ENCODE measurements at regions not wholly inside any gene's neighbourhood (a gene's known extent, or its start where the extent isn't known, plus 50 kb on each side); places are given as distances from the start of the nearest gene placed in this dataset.
A peak's percentile ranks its signal among the peaks of the same experiment; 100 is the strongest.

DNA sequence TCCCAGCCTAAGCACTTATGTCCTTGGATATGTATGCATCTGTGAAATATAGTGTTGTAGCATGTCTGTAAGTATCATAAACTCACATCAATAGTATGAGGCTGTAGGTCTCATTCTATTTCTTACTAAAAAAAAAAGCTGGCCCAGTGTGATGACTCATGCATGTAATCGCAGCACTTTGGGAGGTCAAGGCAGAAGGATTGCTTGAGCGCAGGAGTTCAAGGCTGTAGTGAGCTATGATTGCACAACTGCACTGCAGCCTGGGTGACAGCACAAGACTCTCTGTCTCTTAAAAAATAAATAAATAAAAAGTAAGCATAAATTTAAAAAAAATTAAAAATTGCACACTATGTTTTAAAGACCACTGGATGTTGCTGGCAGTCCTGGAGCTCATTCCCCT is 79.1 kb upstream of the SPATA13 start:
- no peak for DNase-seq (ENCODE audit: low read depth in 2 of 2)

DNA sequence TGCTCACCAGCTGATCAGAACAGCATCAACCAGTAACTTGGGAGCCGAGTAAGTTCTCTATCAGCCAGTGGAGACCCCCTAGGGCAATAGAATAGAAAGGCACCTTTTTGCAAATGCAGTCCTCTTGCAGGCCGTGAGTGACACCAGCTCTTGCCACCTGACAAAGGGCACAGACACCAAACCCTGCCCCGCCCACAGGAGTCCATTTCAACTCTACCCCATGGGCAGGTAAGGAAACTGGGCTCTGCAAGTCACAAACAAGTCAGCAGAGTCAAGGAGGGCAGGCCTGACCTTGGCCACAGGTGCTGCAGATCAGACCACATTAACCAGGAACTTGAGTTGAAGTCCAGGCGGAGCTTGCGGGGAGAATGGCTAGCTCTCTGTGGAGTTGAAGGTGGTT is 77.4 kb upstream of the SPATA13 start:
- no peak for DNase-seq (ENCODE audit: low read depth in 2 of 2)

DNA sequence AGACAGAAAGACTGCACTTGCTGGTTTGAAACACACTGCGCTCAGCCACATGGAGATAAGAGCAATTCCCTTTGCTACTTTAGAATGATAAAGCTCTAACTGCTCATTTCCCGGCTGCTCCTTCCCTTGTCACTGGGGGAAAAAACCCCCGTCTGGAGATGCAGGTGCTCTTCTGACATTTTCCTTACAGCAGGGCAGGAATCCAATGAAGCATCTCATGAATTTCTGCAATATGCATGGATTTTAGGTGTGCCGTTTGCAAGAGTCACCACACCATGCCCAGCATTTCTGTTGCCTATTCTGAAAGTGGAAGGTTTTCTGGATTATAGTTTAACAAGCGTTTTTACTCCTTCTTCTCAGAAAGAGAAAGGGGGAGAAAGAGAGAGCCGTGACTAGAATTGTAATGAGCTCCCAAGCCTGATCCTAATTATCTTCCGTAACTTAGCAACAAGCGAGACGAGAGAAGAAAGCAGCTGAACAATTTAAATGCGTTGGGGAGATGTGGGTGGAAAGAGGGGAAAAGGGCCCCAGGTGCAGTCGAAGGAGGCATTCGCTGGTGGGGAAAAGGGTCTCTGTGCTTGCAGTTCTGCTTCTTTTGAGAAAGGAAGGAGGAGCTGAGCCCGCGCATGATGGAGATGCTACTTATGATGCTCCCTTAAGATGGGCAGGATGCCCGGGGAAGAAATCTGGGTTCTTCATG is 76.6 kb upstream of the SPATA13 start:
- DNase-seq (ENCODE audit: low read depth in 2 of 2) = no peak

DNA sequence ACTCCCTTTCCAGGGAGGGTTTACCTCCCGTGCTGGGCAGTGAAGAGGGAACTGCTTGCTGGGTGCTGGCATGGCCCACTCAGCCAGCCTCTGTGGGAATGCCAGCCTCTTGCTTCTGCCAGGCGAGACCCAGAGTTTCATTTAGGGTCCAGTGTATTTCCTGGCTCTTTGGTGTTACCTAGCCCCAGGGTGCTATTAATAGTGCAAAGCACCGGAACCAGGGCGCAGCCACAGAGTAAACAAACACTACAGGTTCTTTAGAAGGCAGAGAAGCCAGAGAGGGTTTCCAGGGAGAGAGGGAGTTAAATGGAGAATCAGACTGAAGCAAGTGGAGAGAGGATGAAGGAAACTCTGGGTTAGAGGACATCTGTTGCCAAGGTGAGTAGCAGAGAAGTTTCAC is 74.9 kb upstream of the SPATA13 start:
- DNase-seq (ENCODE audit: low read depth in 2 of 2) = no peak

DNA sequence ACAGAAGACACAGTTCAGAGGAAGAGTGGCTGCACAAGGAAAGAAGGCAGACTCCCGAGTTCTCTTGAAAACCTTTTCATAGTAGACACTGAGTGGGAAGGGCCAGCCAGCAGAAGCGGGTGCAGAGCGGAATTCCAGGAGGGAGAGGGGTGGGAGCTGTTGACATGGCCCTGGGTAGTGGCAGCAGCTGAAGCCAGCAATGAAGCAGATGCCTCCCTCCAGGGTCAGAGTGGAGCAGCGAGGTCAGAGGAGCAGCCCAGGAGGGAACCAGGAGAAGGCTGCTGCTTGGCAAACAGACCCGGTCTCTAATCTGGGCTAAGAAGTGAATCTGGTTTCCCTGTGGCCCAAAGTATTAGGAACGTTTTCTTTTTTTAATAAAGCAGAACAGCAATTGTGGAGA is 73.9 kb upstream of the SPATA13 start:
- no peak for DNase-seq (ENCODE audit: low read depth in 2 of 2)

DNA sequence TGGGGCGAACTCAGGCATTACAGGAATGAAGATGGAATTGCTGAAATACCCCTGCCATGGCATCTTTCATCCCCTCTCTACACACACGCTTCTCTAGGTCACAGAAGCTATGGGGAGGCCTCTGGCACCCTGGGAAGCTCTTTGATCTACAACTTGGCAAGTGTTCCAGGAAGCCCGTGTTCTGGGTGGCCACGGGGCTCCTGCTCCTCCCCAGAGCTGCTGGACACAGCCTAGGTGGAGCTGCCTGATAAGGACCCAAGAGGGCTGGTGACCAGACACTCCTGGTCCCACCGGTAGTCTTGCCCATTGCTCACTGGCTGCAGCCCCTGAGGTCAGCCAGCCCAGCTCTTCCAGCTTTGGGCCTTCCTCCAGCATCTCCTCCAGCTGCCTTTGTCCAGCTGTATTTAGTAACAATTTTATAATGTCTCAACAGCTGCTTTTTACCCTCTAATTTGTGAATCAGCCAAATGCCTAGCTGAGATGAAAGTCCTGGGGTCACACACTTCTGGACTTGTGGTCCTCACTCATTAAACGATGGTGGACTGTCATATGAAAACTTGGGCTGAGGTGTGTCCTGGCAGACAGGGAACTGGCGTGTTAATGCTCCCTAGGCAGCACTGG is 72.8 kb upstream of the SPATA13 start:
- no peak for DNase-seq (ENCODE audit: low read depth in 2 of 2)

DNA sequence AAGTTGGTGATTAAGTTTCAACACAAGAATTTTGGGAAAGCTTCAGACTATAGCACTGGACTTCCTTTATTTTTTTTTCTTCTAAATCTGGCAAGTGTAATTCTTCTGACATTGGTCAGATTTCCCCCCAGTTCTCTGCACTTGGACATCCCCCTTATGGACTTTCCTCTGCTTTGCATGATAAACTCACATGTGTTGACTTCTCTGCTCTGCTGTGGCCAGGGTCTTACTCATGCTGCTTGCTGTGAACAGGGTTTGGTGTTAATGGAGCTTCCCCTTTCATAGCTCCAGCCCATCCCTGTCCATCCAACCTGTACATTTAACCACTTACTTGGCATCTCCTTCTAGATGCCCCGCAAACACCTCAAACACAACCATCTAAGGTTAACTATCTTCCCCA is 70.5 kb upstream of the SPATA13 start:
- no peak for DNase-seq (ENCODE audit: low read depth in 2 of 2)

DNA sequence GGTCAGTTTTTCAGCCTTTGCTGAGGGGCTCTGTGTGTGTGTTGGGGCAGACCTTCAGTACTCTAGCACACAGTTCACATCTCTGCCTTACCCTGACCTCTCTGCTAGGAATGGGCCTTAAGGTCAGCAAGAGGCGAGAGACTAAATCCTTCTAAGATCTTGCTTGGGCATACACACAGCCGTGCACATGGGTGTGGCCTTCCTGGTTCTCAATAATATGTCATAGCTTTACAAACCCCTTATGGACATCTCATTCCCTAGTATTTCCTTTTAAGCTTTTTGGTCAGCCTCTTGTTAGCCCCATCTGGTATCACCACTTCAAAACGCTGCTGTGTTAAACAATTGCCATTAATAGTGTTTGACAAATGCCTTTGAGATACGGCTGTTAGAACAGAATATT is 69.4 kb upstream of the SPATA13 start:
- no peak for DNase-seq (ENCODE audit: low read depth in 2 of 2)

DNA sequence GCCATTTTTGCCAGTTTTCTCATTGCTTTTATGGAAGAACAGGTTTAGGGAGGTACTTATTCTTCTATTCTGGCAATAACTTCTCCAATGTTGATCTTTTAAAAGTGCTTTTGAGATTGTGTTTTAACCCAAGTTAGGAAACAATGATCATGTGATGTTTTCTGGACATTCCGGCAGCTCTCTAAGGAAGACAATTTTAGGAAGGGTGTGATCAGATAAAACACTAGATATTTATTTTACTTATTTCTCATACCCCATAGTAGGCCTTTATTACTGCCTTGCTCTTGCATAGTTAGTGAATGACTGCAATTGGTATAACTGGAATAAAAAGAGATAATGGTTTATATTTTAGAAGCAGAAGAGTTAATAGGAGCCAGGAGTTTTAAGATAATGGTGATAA is 68.4 kb upstream of the SPATA13 start:
- no peak for DNase-seq (ENCODE audit: low read depth in 2 of 2)

DNA sequence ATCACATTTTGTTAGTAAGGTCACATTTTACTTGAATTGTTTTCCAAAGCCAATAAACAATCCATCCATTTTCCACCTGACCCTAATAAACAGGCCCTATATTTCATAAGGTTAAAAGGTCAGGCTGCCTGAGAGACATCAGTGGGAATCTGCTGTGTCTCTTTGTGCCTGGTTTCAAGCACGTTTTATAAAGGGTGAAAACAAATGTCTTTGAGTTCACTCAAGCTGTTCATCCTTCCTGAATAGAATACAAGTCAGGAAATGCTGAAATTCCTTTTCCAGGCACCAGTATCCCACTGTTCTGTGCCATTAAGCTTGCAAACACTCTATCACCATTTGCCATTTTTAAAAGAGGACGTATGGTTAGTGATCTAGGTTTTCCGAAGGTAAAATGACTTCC is 67.5 kb upstream of the SPATA13 start:
- no peak for DNase-seq (ENCODE audit: low read depth in 2 of 2)

DNA sequence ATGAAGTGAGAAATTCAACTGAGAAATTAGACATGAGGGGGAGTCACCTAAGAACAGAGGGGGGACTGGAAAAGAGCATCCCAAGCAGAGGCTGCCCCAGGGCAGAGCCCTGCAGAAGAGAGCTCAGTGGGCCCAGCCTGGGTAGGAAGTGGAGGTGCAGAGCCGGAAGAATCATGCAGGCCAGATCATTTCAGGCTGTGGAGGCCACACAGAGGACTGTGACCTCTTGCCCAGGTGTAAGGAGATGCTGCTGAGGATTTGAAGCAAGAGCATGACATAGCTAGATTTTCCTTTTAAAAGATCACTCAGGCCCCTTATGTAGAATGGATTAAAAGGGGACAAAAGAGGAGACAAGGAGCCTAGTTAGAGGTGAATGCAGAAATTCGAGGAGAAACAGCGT is 63.9 kb upstream of the SPATA13 start:
- DNase-seq (ENCODE audit: low read depth in 2 of 2) = no peak

DNA sequence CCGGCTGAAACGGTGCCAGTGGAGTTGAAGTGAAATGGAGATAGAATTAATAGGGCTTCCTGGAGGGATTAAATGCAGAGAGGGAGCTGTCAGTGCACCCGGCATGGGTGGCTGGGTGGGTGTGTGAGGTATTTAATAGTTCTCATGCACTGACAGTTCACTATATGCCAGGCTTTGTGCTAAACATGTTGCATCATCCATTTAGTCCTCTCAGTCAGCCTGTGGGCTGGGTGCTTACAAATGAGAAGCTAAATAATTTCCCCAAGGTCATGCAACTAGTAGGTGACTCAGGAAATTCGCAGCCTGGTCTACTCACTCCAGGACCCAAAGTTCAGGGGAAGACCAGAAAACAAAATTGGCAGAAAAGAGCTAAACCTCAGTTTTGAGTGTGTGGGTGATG is 63.5 kb upstream of the SPATA13 start:
- peak; percentile 29 to 51 for DNase-seq (ENCODE audit: low read depth in 2 of 2)

DNA sequence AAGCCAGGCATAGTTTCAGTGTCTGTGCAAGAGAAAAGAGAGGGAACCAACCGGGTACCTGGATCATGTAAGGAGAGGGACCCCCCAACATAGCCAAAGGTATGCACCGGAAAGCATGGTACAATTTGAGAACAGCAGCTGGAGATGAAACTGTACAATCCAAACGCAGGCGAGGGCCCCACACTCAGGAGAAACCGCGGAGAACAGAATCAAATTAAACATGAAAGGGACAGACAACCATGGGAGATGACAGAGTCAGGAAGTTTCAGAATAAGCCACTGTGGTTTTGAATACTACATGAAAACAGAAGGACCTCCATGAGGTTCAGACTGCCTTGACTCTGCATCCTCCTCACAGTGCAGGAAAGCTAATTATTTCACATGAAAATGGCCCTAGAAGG is 62.9 kb upstream of the SPATA13 start:
- DNase-seq (ENCODE audit: low read depth in 2 of 2) = peak; percentile 2 to 11

DNA sequence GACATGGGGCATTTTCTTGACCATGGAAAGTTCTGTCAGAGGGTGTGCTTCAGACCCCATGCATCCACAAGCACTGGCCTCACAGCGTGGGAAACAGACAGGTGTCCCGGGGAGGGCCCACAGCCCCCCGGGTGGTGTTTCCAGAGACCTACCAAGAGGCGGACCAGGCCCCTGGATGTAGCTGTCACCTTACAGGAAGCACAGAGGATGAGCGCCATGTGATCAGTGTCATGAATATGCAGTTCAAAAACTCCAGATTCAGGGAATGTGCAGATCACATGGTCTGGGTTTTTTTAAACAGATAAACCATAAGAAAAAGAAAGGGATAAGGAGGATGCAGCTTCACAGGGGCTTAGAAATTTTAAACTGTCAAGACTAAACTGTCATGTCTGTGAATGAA is 61.0 kb upstream of the SPATA13 start:
- DNase-seq (ENCODE audit: low read depth in 2 of 2) = no peak

DNA sequence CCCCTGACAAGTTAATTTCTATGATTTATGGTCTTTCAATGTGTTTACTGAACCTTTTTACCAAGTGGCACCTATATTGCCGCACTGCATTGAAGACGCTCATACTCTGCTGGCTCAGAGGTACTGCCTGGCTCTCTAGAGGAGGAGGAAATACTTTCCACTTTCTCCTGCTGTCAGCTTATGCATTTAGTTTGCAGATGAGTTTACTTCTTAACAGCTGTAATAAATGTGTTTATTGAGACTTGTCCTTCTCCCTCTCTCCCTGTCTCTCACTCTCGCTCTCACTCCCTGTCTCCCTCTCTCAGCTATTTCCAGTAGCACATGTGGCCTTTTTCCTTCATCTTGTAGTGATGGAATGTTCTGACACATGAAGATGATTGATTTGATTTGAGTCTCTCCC is 60.3 kb upstream of the SPATA13 start:
- no peak for DNase-seq (ENCODE audit: low read depth in 2 of 2)

DNA sequence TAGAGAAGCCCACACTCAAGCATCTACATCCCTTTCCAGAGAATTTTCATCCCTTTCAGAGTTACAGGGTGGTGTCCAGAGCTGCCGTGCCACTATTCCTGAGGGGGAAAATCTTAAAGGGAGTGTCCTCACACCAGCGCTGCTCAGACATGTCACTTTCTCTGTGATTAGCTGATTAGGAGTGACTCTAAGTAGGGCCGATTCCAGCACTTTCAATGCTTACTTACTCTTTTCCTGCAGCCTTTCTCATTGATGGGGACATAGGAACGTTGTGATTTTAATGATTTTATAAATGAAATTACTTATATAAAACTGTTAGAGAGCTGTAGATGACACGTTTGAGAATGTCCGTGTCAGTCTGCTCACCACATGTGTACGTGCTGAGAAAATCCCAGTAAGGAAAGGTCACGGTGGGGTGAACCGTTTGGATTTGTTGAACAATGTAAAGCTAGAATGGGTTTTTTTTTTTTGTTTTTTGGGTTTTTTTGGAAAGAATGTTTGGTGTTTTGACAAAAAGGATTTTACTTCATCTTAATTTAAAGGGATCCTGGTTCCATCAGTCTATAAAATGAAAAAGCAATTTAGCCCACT is 56.6 kb upstream of the SPATA13 start:
- no peak for DNase-seq (ENCODE audit: low read depth in 2 of 2)

DNA sequence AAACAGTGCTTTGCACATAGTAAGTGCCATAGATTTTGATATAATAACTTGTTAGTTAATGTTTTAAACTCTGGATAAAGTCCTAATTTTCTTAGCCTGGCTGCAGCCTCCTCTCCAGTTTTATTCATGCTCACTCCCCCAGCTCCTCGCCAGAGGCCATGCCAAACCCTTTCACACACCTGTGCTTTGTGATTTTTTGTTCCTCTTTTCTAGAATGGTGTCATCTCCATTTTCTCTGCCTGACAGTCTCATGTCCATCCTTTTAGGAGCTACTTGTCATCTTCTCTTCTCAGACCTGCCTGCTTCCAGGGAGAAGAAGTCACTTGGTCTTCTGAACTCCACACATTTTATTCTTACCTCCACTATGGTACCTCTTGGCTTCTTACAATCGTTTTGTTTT is 55.8 kb upstream of the SPATA13 start:
- no peak for DNase-seq (ENCODE audit: low read depth in 2 of 2)

DNA sequence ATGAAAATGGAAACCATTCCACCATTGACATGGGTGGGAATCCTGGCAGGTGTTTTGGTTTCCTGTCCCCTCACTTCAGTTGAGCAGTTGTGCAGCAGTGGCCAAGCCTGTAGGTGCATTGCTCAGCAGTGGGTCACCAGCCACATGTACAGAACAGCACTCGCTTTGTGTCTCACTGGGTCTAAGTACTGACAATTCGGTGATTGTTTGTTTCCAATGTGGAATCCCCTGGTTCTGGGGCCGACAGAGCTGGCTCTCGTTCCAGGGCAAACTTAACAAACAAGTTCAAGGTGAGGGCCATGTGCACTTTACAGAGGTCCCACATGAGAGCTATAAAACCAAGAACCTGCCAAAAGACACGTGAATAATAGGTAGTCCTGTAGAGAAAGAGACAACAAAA is 54.1 kb upstream of the SPATA13 start:
- no peak for DNase-seq (ENCODE audit: low read depth in 2 of 2)

DNA sequence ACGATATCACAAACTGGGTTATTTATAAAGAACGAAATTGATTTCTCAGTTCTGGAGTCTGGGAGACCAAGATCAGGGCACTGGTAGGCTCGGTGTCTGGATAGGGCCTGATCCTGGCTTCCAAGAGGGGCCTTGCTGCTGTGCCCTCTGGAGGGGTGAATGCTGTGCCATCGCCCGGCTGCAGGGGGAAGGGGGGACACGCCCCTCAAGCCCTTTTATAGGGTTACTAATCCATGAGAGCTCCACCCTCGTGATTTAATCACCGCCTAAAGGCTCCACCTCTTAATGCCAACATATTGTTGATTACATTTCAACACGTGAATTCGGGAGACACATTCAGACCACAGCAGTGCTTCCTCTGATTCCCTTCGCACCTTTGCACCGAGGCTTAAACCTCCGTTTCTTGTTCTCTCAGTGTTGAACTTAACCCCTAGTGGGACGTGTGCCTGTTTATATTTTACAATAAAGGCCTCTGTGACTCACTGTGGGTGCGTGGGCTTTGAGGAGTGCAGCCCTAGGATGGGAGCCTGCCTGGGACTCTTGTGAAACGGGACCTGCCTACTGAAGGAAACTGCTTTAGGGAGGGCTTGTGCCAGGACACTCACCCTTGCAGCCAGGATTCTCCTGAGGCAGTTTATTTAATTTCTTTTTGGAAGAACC is 52.4 kb upstream of the SPATA13 start:
- no peak for DNase-seq (ENCODE audit: low read depth in 2 of 2)

DNA sequence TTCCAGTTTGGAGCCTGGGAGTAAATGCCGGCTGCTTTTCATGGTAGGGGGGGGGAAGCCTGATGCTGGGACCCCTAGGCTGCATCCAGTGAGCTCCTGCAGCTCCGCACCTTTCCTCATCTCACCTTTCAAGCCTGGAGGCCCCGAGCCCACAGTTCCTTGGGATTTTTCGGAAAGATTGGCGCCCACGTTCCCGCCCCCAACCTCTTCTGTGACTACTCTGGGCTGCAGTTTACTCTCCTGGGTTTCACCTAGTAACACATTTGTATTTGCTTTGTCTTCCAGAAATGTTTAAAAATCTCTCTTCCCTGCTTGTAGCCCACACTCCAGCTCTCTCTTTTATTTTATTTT is 51.9 kb upstream of the SPATA13 start:
- no peak for DNase-seq (ENCODE audit: low read depth in 2 of 2)

DNA sequence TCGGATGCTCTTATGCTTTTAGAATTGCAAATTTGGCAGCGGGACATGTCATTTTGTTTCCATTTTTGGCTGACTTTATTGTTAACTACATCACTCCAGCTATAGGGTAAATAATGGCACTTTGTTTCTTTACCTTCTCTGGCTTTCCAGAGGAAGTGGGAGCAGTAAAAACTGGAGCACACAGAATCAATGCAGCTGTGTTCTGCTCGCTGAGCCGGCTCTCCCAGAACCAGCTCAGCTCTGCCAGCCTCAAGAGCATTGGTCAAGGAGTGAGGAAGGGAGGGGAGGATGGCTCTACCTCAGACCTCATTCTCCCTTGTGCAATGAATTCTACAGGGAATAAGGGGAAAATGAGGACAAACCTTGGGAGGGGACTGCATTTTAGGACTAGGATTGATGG is 50.5 kb upstream of the SPATA13 start:
- no peak for DNase-seq (ENCODE audit: low read depth in 2 of 2)

Data from stimulated activated CD4-positive, alpha-beta T cell treated with anti-CD3 and anti-CD28 coated beads, Interleukin-12 subunit alpha, Interleukin-12 subunit beta, amount 100 ng/mL, for 24 hours (primary cell).